H1 (cell line): ENCODE measurements at regions not wholly inside any gene's neighbourhood (a gene's known extent, or its start where the extent isn't known, plus 50 kb on each side); places are given as distances from the start of the nearest gene placed in this dataset.

Experiments
- MAFK ChIP-seq: IDR thresholded peaks from 2 replicates; pipeline ENCODE4 v1.6.1; 2012; ENCODE audit warnings: low read depth, mild to moderate bottlenecking, improper control_type of control experiment, low read length
- RAD21 ChIP-seq, 2 experiments: IDR thresholded peaks in 1 of 2; conservative IDR thresholded peaks in 1 of 2; 2 replicates each; pipeline ENCODE4 v1.6.1; 2011; ENCODE audit warnings: low read depth in 2 of 2, low read length in 2 of 2, improper control_type of control experiment in 1 of 2, inconsistent platforms in 1 of 2, mild to moderate bottlenecking in 1 of 2, moderate library complexity in 1 of 2

- TF ChIP-seq RAD21 (IDR thresholded peaks at IDR 0.05 in 1 of 2, conservative IDR thresholded peaks at IDR 0.05 in 1 of 2; ENCODE audit: low read depth in 2 of 2, low read length in 2 of 2) = no peak
- TF ChIP-seq MAFK = no peak
Observed at GRCh38 chr16:51815523-51815922, 664.5 kb upstream of the SALL1 start.
